ENCODE measurements at regions not wholly inside any gene's neighbourhood (a gene's known extent, or its start where the extent isn't known, plus 50 kb on each side); places are given as distances from the start of the nearest gene placed in this dataset.

DNA sequence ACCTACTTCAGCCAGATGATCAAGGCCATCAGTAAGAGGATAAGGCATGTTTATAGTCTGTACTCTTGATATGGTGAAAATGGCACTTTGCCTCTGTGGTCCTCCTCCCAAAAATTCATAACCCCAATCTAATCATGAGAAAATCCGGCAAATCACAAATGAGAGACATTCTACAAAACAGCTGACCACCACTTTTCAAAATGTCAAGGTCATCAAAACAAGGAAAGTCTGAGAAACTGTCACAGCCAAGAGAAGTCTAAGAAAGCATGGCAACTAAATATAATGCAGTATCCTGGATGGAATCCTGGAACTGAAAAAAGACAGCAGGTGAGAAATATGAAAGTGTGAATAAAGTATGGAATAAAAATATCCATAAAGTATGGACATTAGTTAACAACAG is 226.6 kb upstream of the INTU start:
- TF ChIP-seq, protein P1, sequence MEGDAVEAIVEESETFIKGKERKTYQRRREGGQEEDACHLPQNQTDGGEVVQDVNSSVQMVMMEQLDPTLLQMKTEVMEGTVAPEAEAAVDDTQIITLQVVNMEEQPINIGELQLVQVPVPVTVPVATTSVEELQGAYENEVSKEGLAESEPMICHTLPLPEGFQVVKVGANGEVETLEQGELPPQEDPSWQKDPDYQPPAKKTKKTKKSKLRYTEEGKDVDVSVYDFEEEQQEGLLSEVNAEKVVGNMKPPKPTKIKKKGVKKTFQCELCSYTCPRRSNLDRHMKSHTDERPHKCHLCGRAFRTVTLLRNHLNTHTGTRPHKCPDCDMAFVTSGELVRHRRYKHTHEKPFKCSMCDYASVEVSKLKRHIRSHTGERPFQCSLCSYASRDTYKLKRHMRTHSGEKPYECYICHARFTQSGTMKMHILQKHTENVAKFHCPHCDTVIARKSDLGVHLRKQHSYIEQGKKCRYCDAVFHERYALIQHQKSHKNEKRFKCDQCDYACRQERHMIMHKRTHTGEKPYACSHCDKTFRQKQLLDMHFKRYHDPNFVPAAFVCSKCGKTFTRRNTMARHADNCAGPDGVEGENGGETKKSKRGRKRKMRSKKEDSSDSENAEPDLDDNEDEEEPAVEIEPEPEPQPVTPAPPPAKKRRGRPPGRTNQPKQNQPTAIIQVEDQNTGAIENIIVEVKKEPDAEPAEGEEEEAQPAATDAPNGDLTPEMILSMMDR (IDR thresholded peaks at IDR 0.05; ENCODE audit: low read depth, low read length, poor library complexity, severe bottlenecking), result no peak
- no peak for TF ChIP-seq EZH2phosphoT487 (IDR thresholded peaks at IDR 0.05; ENCODE audit: borderline replicate concordance, low read length)
